ENCODE measurements at regions not wholly inside any gene's neighbourhood (a gene's known extent, or its start where the extent isn't known, plus 50 kb on each side); places are given as distances from the start of the nearest gene placed in this dataset.
"Not testable (repeated sequence)": the region's sequence is repeated elsewhere in the genome, so short reads cannot be mapped to it uniquely, and the experiment has no call there.

DNA sequence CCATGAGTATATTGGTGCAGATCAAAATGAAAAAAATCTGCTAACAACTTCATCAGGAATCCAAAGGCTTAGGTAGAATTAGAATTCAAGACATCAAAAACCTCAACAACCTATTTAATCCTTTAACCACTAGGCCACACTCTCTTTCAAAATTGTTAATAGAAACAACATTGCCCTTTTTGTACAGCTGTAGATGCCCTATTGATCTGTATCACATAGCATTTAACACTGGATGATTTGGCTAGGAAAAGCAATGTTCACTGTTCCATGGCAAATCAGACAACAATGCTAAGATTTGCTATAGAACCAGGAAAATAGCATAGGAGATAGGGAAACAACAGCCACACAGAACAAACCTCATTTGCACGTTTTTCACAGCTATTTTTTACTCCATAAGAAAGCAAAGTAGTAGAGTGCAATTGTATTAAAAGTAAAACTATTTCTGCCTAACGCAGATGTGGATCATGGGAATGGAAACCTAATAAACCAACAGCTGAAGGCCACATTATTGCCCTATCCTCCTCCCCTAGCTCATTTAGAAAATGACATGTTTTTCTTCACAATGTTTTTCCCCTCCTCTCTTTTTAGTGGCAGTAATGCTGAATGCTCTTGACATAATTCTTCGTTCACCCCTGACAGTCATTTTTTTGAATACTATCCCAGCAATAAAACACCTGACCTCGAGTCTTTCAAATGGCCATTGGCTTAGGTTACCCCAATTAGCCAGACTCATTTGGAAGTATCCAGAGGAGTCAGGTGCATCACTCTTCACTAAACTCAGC lies 373.0 kb upstream of the CCNH start:
- DNase-seq (ENCODE audit: low read depth in 2 of 2), result no peak

DNA sequence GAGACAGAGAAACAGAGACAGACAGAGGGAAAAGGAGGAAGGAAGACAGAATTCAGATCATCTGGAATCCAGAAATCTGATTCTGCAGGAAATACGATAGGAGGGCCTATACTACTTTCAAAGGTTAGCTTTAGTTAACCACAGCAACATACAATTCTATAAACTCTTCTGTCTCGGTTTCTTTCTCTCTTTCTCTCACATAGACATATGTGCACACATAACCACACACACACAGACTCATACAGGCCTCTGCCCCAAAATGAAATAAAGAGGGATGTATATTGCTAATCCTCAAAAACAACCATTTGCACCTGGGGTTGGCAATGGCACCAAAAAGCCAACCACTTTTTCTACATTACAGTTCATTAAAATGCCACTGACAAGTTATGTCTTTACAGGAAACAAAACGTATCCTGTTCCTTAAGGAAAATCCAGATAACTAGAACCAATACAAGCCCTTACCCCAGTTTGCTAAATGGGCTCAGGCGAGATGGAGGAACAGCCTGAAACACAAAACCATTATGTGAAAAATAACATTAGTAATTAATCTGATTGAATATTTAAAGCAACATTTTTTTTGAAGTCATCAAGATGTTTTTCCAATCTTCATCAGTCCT lies 372.3 kb upstream of the CCNH start:
- no peak for DNase-seq (ENCODE audit: low read depth in 2 of 2)

GRCh38 chr5:87784311-87784710 lies 371.6 kb upstream of the CCNH start:
- no peak for DNase-seq (ENCODE audit: low read depth in 2 of 2)

GRCh38 chr5:87782916-87783315 lies 370.2 kb upstream of the CCNH start:
- no peak for DNase-seq (ENCODE audit: low read depth in 2 of 2)

GRCh38 chr5:87781976-87782375 lies 369.2 kb upstream of the CCNH start:
- no peak for DNase-seq (ENCODE audit: low read depth in 2 of 2)

DNA sequence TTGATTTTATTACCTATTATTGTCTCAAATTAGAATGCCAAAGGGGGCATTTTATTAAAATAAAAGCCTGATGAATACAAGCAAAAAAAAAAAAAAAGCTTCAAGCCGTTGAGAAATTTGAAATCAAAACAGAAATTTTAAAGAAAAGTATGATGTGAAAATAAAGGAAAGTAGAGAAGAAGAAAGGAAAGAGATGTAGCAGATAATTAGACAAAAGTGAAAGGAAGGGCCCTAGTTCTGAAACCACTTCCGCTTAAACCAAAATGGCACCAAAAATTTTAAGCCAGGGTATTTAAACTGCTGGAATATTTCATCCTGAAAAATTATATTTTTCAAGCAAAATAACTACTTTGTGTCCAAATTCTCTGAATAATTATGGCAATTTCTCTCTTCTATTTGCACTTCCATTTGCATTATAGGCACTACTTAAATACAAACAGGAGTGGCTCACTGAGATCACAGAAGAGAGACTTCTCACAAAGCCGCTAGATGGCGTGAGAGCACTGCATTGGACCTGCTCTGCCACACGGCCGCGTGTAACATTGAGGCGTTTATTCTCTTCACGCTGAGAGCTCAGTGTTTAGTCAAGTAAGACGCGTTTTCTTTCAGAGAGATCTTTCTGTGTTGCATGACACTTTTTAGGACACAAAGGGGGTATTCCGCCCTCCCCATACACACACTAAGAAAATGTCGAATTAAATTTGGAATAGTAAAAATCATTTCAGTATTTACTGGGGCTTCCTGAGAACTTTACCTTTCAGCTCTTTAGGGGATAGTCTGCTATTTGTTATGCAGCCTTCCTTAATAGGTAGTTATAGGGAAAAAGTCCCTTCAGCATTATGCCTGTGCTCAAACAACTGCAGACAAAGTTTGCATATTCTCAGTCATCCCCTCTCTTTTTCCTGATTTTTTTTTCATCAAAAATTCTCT lies 368.4 kb upstream of the CCNH start:
- peak; percentile 35 to 49 for DNase-seq (ENCODE audit: low read depth in 2 of 2)

GRCh38 chr5:87778876-87779275 lies 366.1 kb upstream of the CCNH start:
- no peak for DNase-seq (ENCODE audit: low read depth in 2 of 2)

DNA sequence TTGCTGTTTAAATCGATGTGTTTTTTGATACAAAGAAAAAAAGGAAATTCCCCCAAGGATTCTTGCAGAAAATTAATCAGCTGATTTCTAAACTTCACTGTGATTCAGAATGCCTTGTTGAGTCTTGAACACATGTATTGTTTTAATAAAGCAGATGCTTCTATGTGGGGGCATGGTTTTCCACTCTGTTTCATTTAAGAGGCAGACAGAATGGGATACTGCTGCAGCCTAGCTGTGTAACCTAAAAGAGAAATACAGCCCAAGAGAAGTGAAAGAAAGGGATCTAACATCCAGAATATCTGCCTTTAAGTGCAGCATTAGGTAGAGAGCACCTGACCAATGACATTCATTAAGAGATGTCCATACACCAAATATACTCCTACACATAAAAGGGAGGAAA lies 365.1 kb upstream of the CCNH start:
- DNase-seq (ENCODE audit: low read depth in 2 of 2), result no peak

- no peak for DNase-seq (ENCODE audit: low read depth in 2 of 2)
These were observed 364.1 kb upstream of the CCNH start for GRCh38 chr5:87776785-87777184.

- DNase-seq (ENCODE audit: low read depth in 2 of 2), result not testable (repeated sequence)
These were observed 363.6 kb upstream of the CCNH start for GRCh38 chr5:87776302-87776701.

DNA sequence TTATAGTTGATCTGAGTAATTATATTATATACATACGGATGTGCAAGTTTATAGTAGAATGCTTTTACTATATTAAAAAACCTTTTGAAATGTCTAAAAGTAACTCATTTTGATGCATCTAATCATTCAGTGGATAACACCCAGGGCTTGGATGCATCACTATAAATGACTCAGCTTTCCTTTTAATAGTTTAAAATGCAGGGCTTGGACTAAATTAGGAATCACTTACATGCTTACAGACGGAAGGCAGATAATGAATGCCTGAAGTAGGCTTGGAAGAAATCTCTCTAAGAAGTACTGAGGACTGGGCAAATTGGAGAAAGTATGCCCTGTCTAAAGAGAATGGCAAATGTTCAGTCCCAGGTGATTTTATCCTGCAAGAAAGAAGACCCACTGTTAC lies 362.5 kb upstream of the CCNH start:
- no peak for DNase-seq (ENCODE audit: low read depth in 2 of 2)

DNA sequence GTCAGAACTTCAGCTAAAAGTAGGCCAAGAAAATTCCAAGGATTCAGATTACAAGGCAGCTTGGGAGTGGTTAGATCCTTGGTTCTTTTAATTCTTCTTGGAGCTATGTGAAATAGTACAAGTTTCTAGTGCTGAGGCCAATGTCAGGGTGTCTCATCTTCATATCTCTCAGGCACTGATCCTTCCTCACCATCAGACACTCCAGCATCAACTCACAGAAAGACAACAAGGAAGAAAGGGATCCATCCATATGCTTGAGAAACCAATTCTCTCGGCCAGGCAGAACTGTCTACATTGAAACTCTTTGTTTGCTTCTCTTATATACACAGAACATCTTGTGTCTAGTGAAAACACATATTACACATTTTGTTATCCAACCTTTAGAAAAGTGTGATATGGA lies 362.1 kb upstream of the CCNH start:
- no peak for DNase-seq (ENCODE audit: low read depth in 2 of 2)

GRCh38 chr5:87770601-87771121 lies 357.9 kb upstream of the CCNH start:
- no peak for DNase-seq (ENCODE audit: low read depth in 2 of 2)

- DNase-seq (ENCODE audit: low read depth in 2 of 2), result no peak
These were observed 357.4 kb upstream of the CCNH start for GRCh38 chr5:87770016-87770570.

DNA sequence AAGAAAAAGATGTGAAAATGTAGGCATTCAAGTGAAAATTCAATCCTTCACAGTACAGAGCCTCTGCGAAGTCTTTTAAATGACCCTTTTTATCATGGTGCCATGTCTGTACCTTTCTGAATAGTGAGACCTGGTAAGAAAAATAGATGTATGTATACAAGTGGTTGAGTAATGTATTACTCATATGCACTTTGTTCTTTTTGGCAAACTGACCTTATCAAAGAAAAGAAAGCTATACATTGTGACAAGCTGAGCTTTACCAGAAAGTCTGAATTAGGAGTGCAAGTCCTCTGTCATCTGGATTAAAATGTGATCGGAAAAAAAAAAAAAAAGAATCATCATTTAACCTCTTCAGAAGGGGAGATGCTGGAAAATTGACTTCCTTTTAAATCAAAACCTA lies 356.4 kb upstream of the CCNH start:
- DNase-seq (ENCODE audit: low read depth in 2 of 2), result no peak

DNA sequence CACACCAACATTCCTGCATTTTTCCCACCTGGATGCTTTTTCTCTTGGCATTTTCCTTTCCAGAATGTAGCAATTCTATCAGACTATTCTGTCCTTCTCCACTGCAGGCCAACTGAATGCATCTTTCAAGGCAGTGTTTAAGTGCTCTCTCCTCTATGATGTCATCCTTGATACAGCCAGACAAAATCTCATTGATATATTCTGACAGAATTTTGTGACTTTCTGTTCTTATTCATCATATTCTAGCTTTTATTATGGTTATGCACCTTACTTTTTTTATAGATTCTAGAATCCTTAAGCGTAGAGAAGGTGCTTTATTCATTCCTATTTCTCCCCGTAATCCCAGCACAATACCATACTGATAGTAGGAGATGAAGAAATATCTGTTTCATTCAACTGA lies 355.5 kb upstream of the CCNH start:
- DNase-seq (ENCODE audit: low read depth in 2 of 2), result no peak

DNA sequence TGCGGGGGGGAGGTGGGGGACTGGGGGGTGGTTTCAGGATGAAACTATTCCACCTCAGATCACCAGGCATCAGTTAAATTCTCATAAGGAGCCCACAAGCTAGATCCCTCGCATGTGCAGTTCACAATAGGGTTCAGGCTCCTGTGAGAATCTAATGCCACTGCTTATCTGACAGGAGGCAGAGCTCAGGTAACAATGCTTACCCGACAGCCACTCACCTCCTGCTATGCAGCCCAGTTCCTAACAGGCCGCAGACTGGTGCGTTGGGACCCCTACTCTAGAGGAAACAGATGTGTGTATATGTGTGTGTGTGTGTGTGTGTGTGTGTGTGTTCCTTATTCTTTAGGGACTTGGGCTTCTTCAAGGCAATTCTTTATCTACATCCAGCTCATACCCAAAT lies 352.3 kb upstream of the CCNH start:
- no peak for DNase-seq (ENCODE audit: low read depth in 2 of 2)

- no peak for DNase-seq (ENCODE audit: low read depth in 2 of 2)
These were observed 349.9 kb upstream of the CCNH start for GRCh38 chr5:87762631-87763030.

- DNase-seq (ENCODE audit: low read depth in 2 of 2), result no peak
These were observed 344.2 kb upstream of the CCNH start for GRCh38 chr5:87756951-87757350.

- DNase-seq (ENCODE audit: low read depth in 2 of 2), result no peak
These were observed 342.6 kb upstream of the CCNH start for GRCh38 chr5:87755360-87755759.

- DNase-seq (ENCODE audit: low read depth in 2 of 2), result no peak
These were observed 341.5 kb upstream of the CCNH start for GRCh38 chr5:87754009-87754757.
